SH-SY5Y (cell line): ENCODE measurements at regions not wholly inside any gene's neighbourhood (a gene's known extent, or its start where the extent isn't known, plus 50 kb on each side); places are given as distances from the start of the nearest gene placed in this dataset.

Experiments used
- GATA2 ChIP-seq: IDR thresholded peaks from 2 replicates; pipeline ENCODE4 v1.6.1; 2011; ENCODE audit warnings: mild to moderate bottlenecking, low read depth, low read length
- GATA3 ChIP-seq: IDR thresholded peaks from 2 replicates; pipeline ENCODE4 v1.6.1; 2011; ENCODE audit warnings: low read depth, mild to moderate bottlenecking, low read length, moderate library complexity

DNA sequence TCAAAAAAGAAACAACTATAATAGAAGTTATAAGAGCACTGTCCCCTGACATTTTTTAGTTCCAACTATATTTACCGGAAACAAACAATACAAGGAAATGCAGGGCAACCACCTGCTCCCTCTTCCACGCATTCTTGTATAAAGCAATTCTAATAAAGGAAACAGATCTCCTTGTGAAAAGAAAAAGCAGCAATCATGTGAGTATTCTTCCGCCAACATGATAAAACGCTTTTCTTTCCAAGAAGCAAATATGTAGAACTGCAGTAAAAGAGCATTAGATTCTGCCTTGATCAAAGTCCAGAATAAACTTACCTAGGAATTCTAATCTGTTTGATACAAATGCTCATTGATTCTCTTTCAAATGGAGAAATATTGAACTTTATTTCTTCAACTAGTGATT is 230.3 kb downstream of the CNTN3 start:
- no peak for TF ChIP-seq GATA2
- TF ChIP-seq GATA3: no peak
